ENCODE measurements at regions not wholly inside any gene's neighbourhood (a gene's known extent, or its start where the extent isn't known, plus 50 kb on each side); places are given as distances from the start of the nearest gene placed in this dataset.

DNA sequence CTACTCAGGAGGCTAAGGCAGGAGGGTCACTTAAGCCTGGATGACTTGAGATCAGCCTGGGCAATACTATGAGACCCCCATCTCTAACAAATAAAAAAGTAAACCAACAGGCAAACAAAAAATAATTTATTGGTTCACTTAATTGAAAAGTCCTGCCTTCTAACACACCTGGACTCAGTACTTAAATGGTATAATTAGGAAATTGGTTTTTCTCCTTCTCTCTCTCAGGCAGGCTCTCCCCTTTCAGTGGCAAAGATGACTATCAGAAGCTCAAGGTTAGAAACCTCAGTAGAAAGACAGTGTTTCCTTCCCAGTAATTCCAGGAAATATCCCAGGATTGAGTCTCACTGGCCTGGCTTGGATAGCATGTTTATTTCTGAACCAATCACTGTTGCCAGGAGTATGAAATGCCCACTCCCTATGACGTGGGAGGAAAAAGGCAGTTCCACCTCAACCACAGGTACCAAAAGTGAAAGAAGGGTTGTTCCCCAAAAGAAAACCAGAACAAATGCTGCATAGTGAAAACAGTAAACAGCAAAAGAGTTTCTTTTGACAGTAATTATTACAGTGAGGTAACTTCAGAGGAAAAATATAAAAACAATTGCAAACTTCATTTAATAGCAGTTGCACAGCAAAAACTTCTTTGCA lies 56.3 kb upstream of the SOX6 start:
- Histone ChIP-seq H3K79me2 (ENCODE audit: insufficient read depth, low read length) (no peaks in the 10 kb centered on the region), H3K36me3 (ENCODE audit: low read length) (no peaks in the 10 kb centered on the region), H2AFZ (ENCODE audit: low read depth, low read length, severe bottlenecking) (no peak overlapping the region), H3K9ac (ENCODE audit: low read length) (no peak overlapping the region), H3K9me3 (ENCODE audit: insufficient read depth, low read length) (no peaks in the 10 kb centered on the region), H3K4me3 (ENCODE audit: insufficient read depth, low read length, poor library complexity, severe bottlenecking) (no peak overlapping the region), H3K9me2 (replicated peaks; ENCODE audit: insufficient read depth, low read length) (no peaks in the 10 kb centered on the region), H3K27ac (ENCODE audit: low read depth, low read length) (no peak overlapping the region), H3K4me2 (ENCODE audit: low read depth, low read length, poor library complexity, severe bottlenecking) (no peak overlapping the region), H3K27me3 (ENCODE audit: low read length) (no peaks in the 10 kb centered on the region), H4K20me1 (ENCODE audit: low read depth, low read length) (no peaks in the 10 kb centered on the region), H3F3A (ENCODE audit: insufficient read depth) (no peaks in the 10 kb centered on the region)
- TF ChIP-seq, protein P1, sequence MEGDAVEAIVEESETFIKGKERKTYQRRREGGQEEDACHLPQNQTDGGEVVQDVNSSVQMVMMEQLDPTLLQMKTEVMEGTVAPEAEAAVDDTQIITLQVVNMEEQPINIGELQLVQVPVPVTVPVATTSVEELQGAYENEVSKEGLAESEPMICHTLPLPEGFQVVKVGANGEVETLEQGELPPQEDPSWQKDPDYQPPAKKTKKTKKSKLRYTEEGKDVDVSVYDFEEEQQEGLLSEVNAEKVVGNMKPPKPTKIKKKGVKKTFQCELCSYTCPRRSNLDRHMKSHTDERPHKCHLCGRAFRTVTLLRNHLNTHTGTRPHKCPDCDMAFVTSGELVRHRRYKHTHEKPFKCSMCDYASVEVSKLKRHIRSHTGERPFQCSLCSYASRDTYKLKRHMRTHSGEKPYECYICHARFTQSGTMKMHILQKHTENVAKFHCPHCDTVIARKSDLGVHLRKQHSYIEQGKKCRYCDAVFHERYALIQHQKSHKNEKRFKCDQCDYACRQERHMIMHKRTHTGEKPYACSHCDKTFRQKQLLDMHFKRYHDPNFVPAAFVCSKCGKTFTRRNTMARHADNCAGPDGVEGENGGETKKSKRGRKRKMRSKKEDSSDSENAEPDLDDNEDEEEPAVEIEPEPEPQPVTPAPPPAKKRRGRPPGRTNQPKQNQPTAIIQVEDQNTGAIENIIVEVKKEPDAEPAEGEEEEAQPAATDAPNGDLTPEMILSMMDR (IDR thresholded peaks at IDR 0.05; ENCODE audit: insufficient read depth, low read length, poor library complexity, severe bottlenecking): no peak
- TF ChIP-seq EZH2phosphoT487 (conservative IDR thresholded peaks at IDR 0.05; ENCODE audit: low read length): no peak

DNA sequence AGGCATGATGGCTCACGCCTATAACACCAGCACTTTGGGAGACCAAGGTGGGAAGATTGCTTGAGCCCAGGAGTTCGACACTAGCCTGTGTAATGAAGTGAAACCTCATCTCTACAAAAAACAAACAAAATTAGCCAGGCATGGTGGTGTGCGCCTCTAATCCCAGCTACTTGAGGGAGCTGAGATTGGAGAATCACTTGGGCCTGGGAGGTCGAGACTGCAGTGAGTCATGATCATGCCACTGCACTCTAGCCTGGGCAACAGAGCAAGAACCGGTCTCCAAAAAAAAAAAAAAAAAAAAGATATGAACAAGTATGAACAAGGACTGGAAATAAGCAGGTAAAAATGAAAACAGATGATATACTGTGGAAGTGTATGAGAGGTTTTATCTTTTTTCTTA lies 54.1 kb upstream of the SOX6 start:
- no peak overlapping the region for H2AFZ ChIP-seq (ENCODE audit: low read depth, low read length, severe bottlenecking)
- no peak overlapping the region for H3K27ac ChIP-seq (ENCODE audit: low read depth, low read length)
- H3K4me3 ChIP-seq (ENCODE audit: insufficient read depth, low read length, poor library complexity, severe bottlenecking): no peak overlapping the region
- TF ChIP-seq EZH2phosphoT487 (conservative IDR thresholded peaks at IDR 0.05; ENCODE audit: low read length): no peak
- TF ChIP-seq, protein P1 (IDR thresholded peaks at IDR 0.05; ENCODE audit: insufficient read depth, low read length, poor library complexity, severe bottlenecking): no peak
- H3K36me3 ChIP-seq (ENCODE audit: low read length): no peaks in the 10 kb centered on the region
- H3K9ac ChIP-seq (ENCODE audit: low read length): no peak overlapping the region
- H4K20me1 ChIP-seq (ENCODE audit: low read depth, low read length): no peaks in the 10 kb centered on the region
- no peak overlapping the region for H3K4me2 ChIP-seq (ENCODE audit: low read depth, low read length, poor library complexity, severe bottlenecking)
- H3F3A ChIP-seq (ENCODE audit: insufficient read depth): no peaks in the 10 kb centered on the region
- no peaks in the 10 kb centered on the region for H3K9me2 ChIP-seq (replicated peaks; ENCODE audit: insufficient read depth, low read length)
- H3K27me3 ChIP-seq (ENCODE audit: low read length): no peaks in the 10 kb centered on the region
- no peaks in the 10 kb centered on the region for H3K79me2 ChIP-seq (ENCODE audit: insufficient read depth, low read length)
- no peaks in the 10 kb centered on the region for H3K9me3 ChIP-seq (ENCODE audit: insufficient read depth, low read length)

DNA sequence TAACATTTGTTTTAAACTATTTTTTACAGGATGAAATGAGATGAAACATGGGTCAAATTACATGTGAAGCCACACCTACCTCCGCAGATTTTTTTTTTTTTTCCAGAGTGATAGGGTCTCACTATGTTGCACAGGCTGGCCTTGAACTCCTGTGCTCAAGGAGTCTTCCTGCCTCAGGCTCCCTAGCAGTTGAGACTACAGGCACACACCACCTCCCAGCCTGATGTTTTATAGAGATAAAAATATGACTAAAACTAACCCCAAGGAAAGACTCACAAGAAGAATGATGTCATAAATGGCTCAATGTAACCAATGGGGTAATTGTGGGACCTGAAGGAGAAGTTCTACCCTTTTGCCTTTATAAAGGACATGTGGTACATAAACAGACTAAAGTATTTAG lies 52.3 kb upstream of the SOX6 start:
- Histone ChIP-seq H3F3A (ENCODE audit: insufficient read depth) (no peaks in the 10 kb centered on the region), H3K9me2 (replicated peaks; ENCODE audit: insufficient read depth, low read length) (no peaks in the 10 kb centered on the region), H3K4me3 (ENCODE audit: insufficient read depth, low read length, poor library complexity, severe bottlenecking) (no peak overlapping the region), H3K9me3 (ENCODE audit: insufficient read depth, low read length) (no peaks in the 10 kb centered on the region), H3K27ac (ENCODE audit: low read depth, low read length) (no peak overlapping the region), H4K20me1 (ENCODE audit: low read depth, low read length) (no peaks in the 10 kb centered on the region), H3K9ac (ENCODE audit: low read length) (no peak overlapping the region), H3K36me3 (ENCODE audit: low read length) (no peaks in the 10 kb centered on the region), H3K27me3 (ENCODE audit: low read length) (0 out of 2 replicates have a peak, but pooled peaks cover 5% of the 10 kb centered on the region), H2AFZ (ENCODE audit: low read depth, low read length, severe bottlenecking) (no peak overlapping the region), H3K79me2 (ENCODE audit: insufficient read depth, low read length) (no peaks in the 10 kb centered on the region), H3K4me2 (ENCODE audit: low read depth, low read length, poor library complexity, severe bottlenecking) (no peak overlapping the region)
- TF ChIP-seq, protein P1 (IDR thresholded peaks at IDR 0.05; ENCODE audit: insufficient read depth, low read length, poor library complexity, severe bottlenecking): no peak
- no peak for TF ChIP-seq EZH2phosphoT487 (conservative IDR thresholded peaks at IDR 0.05; ENCODE audit: low read length)

Data from SU-DHL-6 (cell line).